HepG2 (cell line): ENCODE measurements at regions not wholly inside any gene's neighbourhood (a gene's known extent, or its start where the extent isn't known, plus 50 kb on each side); places are given as distances from the start of the nearest gene placed in this dataset.

ENCODE experiments used
- ATAC-seq: fragments of 200-7000 bp; cut with Tn5 transposase; 3 replicates; pipeline ENCODE4 v1.9.1; 2020; ENCODE audit warnings: mild to moderate bottlenecking, moderate library complexity
- BruUV-seq: library from RNA; stranded (reverse); fragments of 400-500 nt; replicated peaks from 2 replicates; lab custom pipeline; 2021; lab: Mats Ljungman, UMichigan
- CTCF ChIA-PET: fragments of 300-600 bp; formaldehyde crosslinking; extraction: SDS; loops from one replicate; lab custom pipeline; 2021; ENCODE audit warnings: low total read pairs, inconsistent platforms, low intra/inter-chr PET ratio; lab: Yijun Ruan, JAX
- POLR2A ChIA-PET: fragments of 350-600 bp; sonication (Branson Sonifier 250); formaldehyde crosslinking; loops from one replicate; lab custom pipeline; 2020; ENCODE audit warnings: antibody characterized with exemption, inconsistent platforms; lab: Yijun Ruan, JAX
- DNase-seq: peaks from one replicate; pipeline ENCODE4 v3.0.0-alpha.2; 2015; ENCODE audit warnings: low spot score
- FAIRE-seq: peaks from 3 replicates; lab custom pipeline; 2011; peaks lifted over from hg19 to GRCh38; lab: Jason Lieb, UNC
- H2AFZ ChIP-seq: one replicate; pipeline ENCODE4 v1.6.1; 2011; ENCODE audit warnings: low read length, inconsistent platforms
- H3K27ac ChIP-seq: fragments of 300-600 bp; 3 replicates; pipeline ENCODE4 v1.8.0; 2011; ENCODE audit warnings: mixed run types, mild to moderate bottlenecking, mixed read lengths, low read length, inconsistent platforms; ENCODE audit not compliant: insufficient read depth; ENCODE audit errors: extremely low read length
- H3K27me3 ChIP-seq, 2 experiments: fragments of 200-600 bp in 1 of 2; 2 replicates in 1 of 2; 3 replicates in 1 of 2; pipeline versions ENCODE4 v1.6.0 to v1.8.0; 2011; ENCODE audit warnings: low read length in 2 of 2, mild to moderate bottlenecking in 2 of 2, moderate library complexity in 2 of 2, inconsistent platforms in 1 of 2; ENCODE audit not compliant: insufficient read depth in 2 of 2, control insufficient read depth in 1 of 2
- H3K36me3 ChIP-seq, 2 experiments: fragments of 200-600 bp in 1 of 2; replicated peaks in 1 of 2; 2 replicates in 1 of 2; 3 replicates in 1 of 2; pipeline versions ENCODE4 v1.5.1 to v1.8.0; 2011; ENCODE audit warnings: low read length in 2 of 2, inconsistent platforms in 1 of 2; ENCODE audit not compliant: insufficient read depth in 2 of 2, control insufficient read depth in 1 of 2
- H3K4me1 ChIP-seq: 2 replicates; pipeline ENCODE4 v1.5.1; 2012; ENCODE audit warnings: low read length, inconsistent platforms; ENCODE audit not compliant: insufficient read depth
- H3K4me2 ChIP-seq: 2 replicates; pipeline ENCODE4 v1.6.0; 2011; ENCODE audit warnings: low read depth, low read length, inconsistent platforms
- H3K4me3 ChIP-seq, 3 experiments: fragments of 200-600 bp in 1 of 3; sonication (generic), shearing (Covaris generic) in 1 of 3; replicated peaks in 1 of 3; 2 replicates each; pipeline ENCODE4 v1.5.1; 2011 to 2016; ENCODE audit warnings: low read length in 3 of 3, inconsistent platforms in 2 of 3, low read depth in 2 of 3, mild to moderate bottlenecking in 2 of 3, control low read depth in 1 of 3, mixed read lengths in 1 of 3; ENCODE audit not compliant: insufficient read depth in 1 of 3
- H3K79me2 ChIP-seq: one replicate; pipeline ENCODE4 v1.6.1; 2011; ENCODE audit warnings: low read length, inconsistent platforms; ENCODE audit not compliant: insufficient read depth
- H3K9ac ChIP-seq: 2 replicates; pipeline ENCODE4 v1.6.0; 2011; ENCODE audit warnings: mild to moderate bottlenecking, low read depth, low read length, inconsistent platforms; ENCODE audit not compliant: insufficient read depth
- H3K9me3 ChIP-seq: 2 replicates; pipeline ENCODE4 v1.5.1; 2012; ENCODE audit warnings: mild to moderate bottlenecking, low read length
- H4K20me1 ChIP-seq: 2 replicates; pipeline ENCODE4 v1.6.0; 2011; ENCODE audit warnings: inconsistent platforms, mild to moderate bottlenecking, low read length, moderate library complexity; ENCODE audit not compliant: insufficient read depth
- HDAC1 ChIP-seq: sonication (generic); formaldehyde crosslinking; IDR thresholded peaks from 2 replicates; pipeline ENCODE4 v1.5.1; 2020; ENCODE audit warnings: mild to moderate bottlenecking, missing genetic modification reagents
- HNRNPH1 ChIP-seq: fragments of 200-400 bp; formaldehyde crosslinking; optimal IDR thresholded peaks from 2 replicates; pipeline ENCODE3; 2017; ENCODE audit warnings: mild to moderate bottlenecking, low read depth, low read length
- MEIS2 ChIP-seq: sonication (generic); formaldehyde crosslinking; IDR thresholded peaks from 2 replicates; pipeline ENCODE4 v1.9.0; 2021; ENCODE audit warnings: mild to moderate bottlenecking, missing genetic modification reagents
- TRAFD1 ChIP-seq: sonication (generic); formaldehyde crosslinking; IDR thresholded peaks from 2 replicates; pipeline ENCODE4 v1.5.1; 2020; ENCODE audit warnings: missing genetic modification reagents, mild to moderate bottlenecking, borderline replicate concordance
- ZNF562 ChIP-seq: sonication (generic); formaldehyde crosslinking; IDR thresholded peaks from 2 replicates; pipeline ENCODE4 v1.8.0; 2022; ENCODE audit warnings: missing genetic modification reagents, borderline replicate concordance
- WGBS: methylation state at CpG from one replicate; pipeline ENCODE4 v1.1.6; 2017; ENCODE audit warnings: low lambda C conversion rate; 5-methylcytosine and 5-hydroxymethylcytosine counted together
- in situ Hi-C: cut with HindIII; loops from 2 replicates; pipeline ENCODE4 v1.10.0; 2017; ENCODE audit warnings: low pct_unique_long_range_greater_than_20kb; ENCODE audit not compliant: extremely low pct_ligation_motif_present
- intact Hi-C: fragments of 100-400 bp; cut with micrococcal nuclease; formaldehyde crosslinking; loops from one replicate; pipeline ENCODE4 v1.10.0; 2022; ENCODE audit not compliant: unreplicated experiment
- TF ChIP-seq, protein P1 (sequence below): sonication (generic); formaldehyde crosslinking; IDR thresholded peaks from 2 replicates; pipeline ENCODE4 v1.4.0; 2020; ENCODE audit warnings: missing genetic modification reagents

- POLR2A ChIA-PET, result no interaction called here
Observed at GRCh38 chr1:239891621-239892358, 199.9 kb upstream of the FMN2 start.

More at GRCh38 chr1:239891621-239892358, 199.9 kb upstream of the FMN2 start:
- H2AFZ ChIP-seq, result no peak overlapping the region
- ATAC-seq, result no peak
- WGBS, result 4% methylated on average over 5 of the region's 5 CpGs
- CTCF ChIA-PET, result no interaction called here
- no peaks in the 10 kb centered on the region for H4K20me1 ChIP-seq
- in situ Hi-C loops (loop anchor here (25.0 kb wide), 1 partner anchor 479 kb away; no protein-coding TSS in a partner anchor), intact Hi-C loops (no loop called here)
- BruUV-seq, result no TSS peak
- H3K36me3 ChIP-seq, result no peaks in the 10 kb centered on the region
- H3K9me3 ChIP-seq, result no peaks in the 10 kb centered on the region
- peaks cover 0 to 1% of the 10 kb centered on the region in 2 experiments; a peak in 1 of 5 replicates for H3K27me3 ChIP-seq
- no peak for FAIRE-seq
- no peak overlapping the region for H3K9ac ChIP-seq
- no peak overlapping the region for H3K4me3 ChIP-seq
- TF ChIP-seq TRAFD1 (CRISPR knock-in tag) (no peak), ZNF562 (CRISPR knock-in tag) (no peak), HDAC1 (CRISPR knock-in tag) (no peak), MEIS2 (no peak), HNRNPH1 (no peak)
- TF ChIP-seq, protein P1, sequence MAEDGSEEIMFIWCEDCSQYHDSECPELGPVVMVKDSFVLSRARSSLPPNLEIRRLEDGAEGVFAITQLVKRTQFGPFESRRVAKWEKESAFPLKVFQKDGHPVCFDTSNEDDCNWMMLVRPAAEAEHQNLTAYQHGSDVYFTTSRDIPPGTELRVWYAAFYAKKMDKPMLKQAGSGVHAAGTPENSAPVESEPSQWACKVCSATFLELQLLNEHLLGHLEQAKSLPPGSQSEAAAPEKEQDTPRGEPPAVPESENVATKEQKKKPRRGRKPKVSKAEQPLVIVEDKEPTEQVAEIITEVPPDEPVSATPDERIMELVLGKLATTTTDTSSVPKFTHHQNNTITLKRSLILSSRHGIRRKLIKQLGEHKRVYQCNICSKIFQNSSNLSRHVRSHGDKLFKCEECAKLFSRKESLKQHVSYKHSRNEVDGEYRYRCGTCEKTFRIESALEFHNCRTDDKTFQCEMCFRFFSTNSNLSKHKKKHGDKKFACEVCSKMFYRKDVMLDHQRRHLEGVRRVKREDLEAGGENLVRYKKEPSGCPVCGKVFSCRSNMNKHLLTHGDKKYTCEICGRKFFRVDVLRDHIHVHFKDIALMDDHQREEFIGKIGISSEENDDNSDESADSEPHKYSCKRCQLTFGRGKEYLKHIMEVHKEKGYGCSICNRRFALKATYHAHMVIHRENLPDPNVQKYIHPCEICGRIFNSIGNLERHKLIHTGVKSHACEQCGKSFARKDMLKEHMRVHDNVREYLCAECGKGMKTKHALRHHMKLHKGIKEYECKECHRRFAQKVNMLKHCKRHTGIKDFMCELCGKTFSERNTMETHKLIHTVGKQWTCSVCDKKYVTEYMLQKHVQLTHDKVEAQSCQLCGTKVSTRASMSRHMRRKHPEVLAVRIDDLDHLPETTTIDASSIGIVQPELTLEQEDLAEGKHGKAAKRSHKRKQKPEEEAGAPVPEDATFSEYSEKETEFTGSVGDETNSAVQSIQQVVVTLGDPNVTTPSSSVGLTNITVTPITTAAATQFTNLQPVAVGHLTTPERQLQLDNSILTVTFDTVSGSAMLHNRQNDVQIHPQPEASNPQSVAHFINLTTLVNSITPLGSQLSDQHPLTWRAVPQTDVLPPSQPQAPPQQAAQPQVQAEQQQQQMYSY (CRISPR knock-in tag), result no peak
- H3K79me2 ChIP-seq, result no peaks in the 10 kb centered on the region
- H3K4me1 ChIP-seq, result no peaks in the 10 kb centered on the region
- no peak for DNase-seq
- no peak overlapping the region for H3K27ac ChIP-seq
- no peak overlapping the region for H3K4me2 ChIP-seq
